ENCODE measurements at regions not wholly inside any gene's neighbourhood (a gene's known extent, or its start where the extent isn't known, plus 50 kb on each side); places are given as distances from the start of the nearest gene placed in this dataset.

DNA sequence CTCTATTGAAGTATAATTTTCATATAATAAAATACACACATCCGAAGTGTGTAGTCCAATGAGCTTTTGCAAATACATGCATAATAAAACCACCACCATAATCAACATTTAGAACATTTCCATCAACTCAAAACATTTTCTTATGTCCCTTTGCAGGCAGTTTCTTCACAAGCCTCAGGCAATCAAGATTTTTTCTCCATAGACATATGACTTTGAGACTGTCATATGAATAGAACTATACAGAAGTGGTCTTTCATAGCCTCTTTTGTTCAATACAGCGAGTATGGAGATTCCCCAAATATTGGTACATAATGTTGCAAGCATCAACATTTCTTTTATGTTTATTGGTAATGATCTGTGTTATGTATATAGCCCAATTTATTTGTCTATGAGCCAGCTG, 983.2 kb downstream of the CDH11 start:
- TF ChIP-seq EP300 (IDR thresholded peaks at IDR 0.05; ENCODE audit: borderline replicate concordance): no peak
- TF ChIP-seq, protein P1, sequence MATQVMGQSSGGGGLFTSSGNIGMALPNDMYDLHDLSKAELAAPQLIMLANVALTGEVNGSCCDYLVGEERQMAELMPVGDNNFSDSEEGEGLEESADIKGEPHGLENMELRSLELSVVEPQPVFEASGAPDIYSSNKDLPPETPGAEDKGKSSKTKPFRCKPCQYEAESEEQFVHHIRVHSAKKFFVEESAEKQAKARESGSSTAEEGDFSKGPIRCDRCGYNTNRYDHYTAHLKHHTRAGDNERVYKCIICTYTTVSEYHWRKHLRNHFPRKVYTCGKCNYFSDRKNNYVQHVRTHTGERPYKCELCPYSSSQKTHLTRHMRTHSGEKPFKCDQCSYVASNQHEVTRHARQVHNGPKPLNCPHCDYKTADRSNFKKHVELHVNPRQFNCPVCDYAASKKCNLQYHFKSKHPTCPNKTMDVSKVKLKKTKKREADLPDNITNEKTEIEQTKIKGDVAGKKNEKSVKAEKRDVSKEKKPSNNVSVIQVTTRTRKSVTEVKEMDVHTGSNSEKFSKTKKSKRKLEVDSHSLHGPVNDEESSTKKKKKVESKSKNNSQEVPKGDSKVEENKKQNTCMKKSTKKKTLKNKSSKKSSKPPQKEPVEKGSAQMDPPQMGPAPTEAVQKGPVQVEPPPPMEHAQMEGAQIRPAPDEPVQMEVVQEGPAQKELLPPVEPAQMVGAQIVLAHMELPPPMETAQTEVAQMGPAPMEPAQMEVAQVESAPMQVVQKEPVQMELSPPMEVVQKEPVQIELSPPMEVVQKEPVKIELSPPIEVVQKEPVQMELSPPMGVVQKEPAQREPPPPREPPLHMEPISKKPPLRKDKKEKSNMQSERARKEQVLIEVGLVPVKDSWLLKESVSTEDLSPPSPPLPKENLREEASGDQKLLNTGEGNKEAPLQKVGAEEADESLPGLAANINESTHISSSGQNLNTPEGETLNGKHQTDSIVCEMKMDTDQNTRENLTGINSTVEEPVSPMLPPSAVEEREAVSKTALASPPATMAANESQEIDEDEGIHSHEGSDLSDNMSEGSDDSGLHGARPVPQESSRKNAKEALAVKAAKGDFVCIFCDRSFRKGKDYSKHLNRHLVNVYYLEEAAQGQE (IDR thresholded peaks at IDR 0.05; ENCODE audit: low read depth): no peak
- no peak for TF ChIP-seq TCF12 (IDR thresholded peaks at IDR 0.05; ENCODE audit: low read depth)
- no peak for TF ChIP-seq YY1 (IDR thresholded peaks at IDR 0.05; ENCODE audit: low read depth)
- TF ChIP-seq CREB1 (IDR thresholded peaks at IDR 0.05; ENCODE audit: low read depth): no peak
